GM18502 (cell line): ENCODE measurements at regions not wholly inside any gene's neighbourhood (a gene's known extent, or its start where the extent isn't known, plus 50 kb on each side); places are given as distances from the start of the nearest gene placed in this dataset.
A peak's percentile ranks its signal among the peaks of the same experiment; 100 is the strongest.
"Not testable (repeated sequence)": the region's sequence is repeated elsewhere in the genome, so short reads cannot be mapped to it uniquely, and the experiment has no call there.

Experiments used
- ATAC-seq: cut with Tn5 transposase; IDR thresholded peaks from one replicate; pipeline ENCODE4 v1.9.1; 2021; ENCODE audit warnings: mild to moderate bottlenecking; ENCODE audit not compliant: unreplicated experiment, poor library complexity

DNA sequence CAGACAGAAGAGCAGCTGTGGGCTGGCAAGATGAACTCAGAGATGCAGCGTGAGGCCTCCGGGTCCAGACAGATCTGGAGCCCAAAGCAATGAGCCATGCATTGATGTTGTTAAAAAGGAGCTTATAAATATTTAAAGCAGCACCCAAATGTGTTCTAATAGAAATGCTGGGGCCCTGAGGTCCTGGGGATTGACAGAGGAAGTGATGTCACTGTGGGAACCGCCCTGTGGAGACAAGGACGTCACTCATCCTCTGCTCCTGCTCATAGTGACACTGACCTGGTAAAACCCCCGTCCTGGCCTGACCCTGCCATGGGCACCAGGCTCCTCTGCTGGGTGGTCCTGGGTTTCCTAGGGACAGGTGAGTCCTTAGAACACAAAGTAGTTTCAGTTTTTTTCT lies 197.0 kb upstream of the PRSS58 start:
- no peak for ATAC-seq

DNA sequence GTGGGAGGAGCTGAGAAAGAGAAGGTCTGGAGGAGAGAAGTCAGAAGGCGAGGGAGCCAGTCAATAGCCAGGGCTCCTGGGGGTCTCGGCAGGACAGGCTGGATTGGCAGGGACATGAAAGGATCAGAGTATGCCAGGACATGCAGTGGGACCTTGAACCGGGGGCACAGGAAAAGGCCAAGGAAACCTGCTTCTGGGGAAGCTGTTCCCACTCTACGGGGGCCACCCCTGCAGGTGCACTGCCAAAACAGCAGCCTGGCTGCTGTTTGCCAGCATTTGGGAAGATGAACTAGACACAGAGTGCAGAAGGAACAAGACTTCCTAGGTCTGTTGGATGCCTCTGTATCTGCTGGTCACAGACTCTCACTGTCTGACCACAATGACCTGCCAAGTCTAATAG lies 194.9 kb upstream of the PRSS58 start:
- ATAC-seq, result no peak

DNA sequence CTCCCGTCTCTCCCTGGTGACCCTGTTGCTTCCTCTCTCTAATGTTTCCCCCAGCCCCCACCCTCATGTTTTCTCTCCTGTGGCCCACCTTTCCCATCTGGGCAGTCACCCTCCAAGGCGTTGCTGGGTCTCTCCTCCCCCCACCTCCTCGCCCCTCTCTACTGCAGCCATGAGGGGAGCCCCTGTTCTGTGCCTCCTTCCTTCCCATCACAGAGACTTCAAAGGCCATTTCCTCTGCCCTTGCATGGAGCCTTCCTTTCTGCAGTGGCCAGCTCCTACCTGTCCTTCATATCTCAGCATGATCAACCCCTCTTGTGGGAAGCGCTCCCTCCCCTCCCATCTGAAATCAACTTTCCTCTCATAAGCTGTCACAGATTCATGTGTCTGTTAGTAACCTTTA lies 194.0 kb upstream of the PRSS58 start:
- ATAC-seq, result no peak

DNA sequence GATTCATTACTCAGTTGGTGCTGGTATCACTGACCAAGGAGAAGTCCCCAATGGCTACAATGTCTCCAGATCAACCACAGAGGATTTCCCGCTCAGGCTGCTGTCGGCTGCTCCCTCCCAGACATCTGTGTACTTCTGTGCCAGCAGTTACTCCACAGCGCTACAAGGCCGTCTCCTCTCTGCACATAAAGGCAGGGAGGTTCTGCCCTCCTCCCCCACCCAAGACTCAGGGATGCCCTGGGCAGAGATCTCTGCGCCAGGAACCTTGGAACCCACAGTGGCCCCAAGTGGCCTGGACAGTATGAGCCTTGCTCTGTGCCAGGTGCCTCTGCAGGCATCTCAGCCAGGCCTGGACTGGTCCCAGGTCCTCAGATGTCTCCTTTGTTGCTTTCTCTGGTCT lies 193.4 kb upstream of the PRSS58 start:
- ATAC-seq, result no peak

DNA sequence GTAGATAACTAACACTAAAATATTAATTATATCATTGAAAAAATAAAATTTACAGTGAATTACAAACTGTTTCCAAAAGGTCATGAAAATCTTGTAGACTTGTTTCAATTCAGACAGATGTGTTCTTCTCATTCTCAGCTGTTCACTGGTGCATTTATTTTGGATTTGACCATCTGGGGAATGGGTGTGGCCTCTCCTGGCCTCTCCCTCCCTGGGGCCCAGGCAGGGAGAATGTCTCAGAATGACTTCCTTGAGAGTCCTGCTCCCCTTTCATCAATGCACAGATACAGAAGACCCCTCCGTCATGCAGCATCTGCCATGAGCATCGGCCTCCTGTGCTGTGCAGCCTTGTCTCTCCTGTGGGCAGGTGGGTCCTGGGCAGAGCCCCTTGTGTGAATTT lies 192.8 kb upstream of the PRSS58 start:
- ATAC-seq, result no peak

DNA sequence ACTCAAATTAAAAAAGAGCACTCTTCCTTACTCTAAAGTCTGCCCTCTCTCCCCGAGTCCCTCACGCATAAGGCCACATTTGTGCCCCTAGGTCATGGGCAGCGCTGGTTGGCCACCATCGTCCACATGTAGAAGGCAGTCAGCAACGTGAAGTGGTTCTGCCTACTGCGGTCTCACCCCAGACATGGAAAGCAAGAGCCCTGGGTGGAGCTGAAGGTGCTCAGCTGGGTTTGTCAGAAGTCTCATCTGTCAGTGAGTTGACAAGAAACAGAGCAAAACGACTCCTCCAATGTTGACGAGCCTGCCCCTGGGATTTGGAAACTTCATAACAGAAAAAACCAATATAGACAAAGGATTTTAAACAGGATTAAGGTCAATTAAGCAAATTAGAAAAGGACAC lies 192.3 kb upstream of the PRSS58 start:
- ATAC-seq, result no peak

DNA sequence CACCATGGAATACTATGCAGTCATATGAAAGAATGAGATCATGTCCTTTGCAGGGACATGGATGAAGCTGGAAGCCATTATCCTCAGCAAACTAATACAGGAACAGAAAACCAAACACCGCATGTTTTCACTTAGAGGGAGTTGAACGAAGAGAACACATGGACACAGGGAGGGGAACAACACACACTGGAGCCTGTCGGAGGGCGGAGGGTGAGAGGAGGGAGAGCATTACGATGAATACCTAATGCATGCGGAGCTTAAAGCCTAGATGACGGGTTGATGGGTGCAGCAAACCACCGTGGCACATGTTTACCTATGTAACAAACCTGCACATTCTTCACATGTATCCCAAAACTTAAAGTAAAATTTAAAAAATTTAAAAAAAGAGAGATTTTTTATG lies 191.0 kb upstream of the PRSS58 start:
- not testable (repeated sequence) for ATAC-seq

DNA sequence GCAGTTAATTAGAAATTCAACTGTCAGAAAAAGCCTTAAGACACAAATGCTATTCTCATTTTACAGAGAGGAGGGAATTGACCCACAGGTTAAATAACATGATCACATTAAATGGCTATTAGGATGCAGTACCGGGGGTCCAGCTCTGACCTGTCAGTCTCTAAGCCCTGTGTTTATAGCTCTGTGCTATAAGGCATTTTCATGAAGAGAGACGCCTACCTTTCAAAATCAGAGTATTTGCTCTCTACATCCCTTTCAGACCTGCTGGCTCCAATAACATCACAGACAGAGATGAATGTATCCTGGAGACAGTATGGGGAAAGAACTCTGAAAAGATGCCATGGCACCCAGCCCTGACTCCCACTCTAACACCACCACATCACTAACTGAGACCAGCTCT lies 189.9 kb upstream of the PRSS58 start:
- ATAC-seq, result no peak

DNA sequence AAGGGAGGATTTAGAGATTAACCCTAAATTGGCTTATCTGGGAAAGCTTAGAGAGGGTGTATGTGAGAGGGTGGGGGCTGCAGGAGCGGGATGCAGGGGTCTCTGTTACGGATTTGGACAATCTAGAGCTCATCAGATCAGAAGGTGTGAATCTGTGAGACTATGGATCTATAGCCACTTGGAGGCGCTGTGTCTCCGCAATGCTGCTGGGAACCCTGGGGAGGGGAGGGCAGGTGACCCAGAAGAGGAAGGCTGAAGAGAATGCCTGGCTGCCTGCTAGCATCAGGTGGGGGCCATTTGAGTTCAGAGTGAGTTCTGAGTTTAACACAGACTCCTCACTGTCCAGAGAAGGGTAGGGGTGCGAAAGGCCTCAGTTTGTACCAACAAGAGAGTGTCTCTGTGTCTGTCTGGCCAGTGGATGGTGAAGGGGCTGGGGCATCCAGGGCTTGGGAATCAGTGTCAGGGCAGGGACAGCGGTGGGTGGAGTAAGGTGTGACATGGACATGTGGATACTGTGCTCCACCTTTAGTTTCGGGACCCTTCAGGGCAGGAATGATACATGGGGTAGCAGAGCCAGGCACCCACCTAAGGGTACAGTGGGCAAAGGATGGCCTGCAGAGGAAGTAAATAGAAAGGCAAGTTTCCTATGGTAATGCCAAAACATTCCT lies 187.3 kb upstream of the PRSS58 start:
- no peak for ATAC-seq

DNA sequence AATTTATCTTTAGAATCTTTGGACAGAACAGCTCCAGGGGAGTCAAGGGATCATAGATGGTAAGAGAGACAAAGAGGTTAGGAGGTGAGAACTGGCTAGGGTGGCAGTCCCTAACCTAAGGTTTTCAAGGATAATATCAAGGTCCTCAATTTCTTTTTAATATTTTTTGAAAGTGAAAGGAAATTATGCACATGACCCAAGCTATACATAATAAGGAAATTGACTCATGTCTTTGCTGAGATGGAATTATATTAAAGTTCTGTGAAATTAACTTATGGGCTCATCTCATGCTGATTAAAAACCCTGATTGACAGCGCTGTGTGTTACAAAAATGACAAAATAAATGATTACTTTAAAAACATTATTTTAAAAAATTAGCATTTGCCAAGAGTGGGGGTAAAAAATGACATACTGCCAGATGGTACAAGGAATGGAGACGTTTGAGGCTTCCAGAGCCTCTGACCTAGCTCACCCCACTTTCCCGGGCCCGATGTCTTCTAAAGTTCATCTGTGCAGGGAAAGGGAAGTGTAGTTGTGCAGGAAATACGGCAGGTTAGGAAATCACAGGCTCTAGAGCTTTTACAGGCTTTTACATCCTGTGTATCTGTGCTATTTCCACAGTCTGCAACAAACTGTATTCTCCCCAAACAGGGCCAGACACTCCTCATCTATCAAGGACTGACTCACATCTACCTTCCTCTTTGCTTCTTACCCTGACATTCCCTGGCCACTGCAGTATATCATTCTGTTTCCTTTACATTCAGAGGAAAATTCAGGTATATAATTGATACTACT lies 185.6 kb upstream of the PRSS58 start:
- no peak for ATAC-seq

DNA sequence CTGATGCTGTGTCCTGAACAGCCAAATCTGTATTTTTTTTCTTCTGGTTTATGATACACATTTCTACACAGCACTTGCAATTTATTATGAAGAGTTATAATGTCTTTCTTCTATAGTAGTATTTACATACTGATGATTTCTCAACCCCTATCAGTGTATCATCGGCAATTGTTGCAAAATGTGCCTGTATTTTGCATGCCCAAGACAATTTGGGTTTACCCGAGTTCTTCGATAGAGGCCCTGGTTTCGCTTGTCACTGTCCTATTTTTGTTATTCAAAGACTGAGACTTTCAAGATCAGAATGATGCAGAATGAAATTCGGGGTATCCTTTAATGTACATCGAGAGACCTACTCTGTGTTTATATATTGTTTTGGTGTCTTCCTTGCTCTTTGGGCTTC lies 184.5 kb upstream of the PRSS58 start:
- ATAC-seq, result no peak

DNA sequence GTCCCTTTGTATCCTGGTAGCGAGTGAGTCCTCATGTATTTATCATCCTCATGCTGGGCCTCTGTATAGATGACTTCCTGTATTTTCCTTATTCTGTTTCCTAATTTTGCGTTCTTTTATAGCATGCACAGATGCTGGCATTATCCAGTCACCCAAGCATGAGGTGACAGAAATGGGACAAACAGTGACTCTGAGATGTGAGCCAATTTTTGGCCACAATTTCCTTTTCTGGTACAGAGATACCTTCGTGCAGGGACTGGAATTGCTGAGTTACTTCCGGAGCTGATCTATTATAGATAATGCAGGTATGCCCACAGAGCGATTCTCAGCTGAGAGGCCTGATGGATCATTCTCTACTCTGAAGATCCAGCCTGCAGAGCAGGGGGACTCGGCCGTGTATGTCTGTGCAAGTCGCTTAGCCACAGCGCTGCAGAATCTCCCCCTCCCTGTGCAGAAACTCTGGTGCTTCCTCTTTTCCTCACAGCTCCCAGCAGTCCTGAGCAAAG lies 183.1 kb upstream of the PRSS58 start:
- ATAC-seq, result peak; percentile 41

DNA sequence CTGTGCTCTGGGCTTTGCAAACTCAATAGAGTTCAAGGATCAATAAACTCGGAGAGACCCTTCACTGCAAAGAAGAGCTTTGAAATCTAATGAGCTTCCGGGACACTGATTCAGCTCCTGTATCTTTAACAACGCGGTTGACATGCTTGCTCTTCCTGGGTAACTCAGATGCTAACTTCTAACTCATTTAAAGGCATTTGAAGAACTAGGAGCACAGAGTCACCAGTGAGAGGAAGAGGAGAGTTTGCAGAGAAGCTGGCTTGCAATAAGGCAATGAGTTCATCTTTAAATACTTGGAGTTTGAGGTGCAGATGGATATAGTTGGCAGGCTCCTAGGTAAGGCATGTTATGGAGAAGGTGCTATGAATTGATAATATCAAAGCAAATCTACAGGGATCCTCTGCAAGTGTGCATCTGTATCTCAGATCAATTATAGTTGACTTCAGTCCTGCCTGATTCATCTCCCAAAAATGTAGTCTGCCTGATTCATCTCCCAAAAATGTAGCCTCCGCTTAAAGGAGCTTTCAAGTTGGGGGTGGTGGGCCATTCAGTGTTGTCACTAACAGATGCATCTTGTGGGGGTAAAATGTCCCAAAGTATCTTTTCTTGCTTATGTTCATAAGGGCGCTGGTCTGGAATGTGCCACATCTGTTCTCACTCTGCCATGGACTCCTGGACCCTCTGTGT lies 182.5 kb upstream of the PRSS58 start:
- no peak for ATAC-seq

DNA sequence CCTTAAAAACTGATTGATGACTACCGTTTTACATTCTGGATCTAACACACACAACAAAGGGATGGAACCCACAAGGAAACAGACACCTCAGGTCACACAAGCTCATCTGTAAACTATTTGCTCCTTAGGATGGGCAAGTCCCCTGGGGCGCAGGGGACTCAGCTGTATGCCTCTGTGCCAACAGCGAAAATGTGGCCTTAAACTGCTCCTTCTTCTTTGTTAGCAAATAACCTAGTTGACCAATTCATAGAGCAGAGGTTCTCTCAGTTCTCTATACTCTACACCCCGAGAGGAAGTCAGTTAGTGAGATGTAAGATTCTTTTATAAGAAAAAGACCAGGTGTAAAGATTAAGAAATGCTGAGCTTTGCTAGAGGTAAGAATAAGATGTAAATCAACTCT lies 181.9 kb upstream of the PRSS58 start:
- ATAC-seq, result peak; percentile 35

DNA sequence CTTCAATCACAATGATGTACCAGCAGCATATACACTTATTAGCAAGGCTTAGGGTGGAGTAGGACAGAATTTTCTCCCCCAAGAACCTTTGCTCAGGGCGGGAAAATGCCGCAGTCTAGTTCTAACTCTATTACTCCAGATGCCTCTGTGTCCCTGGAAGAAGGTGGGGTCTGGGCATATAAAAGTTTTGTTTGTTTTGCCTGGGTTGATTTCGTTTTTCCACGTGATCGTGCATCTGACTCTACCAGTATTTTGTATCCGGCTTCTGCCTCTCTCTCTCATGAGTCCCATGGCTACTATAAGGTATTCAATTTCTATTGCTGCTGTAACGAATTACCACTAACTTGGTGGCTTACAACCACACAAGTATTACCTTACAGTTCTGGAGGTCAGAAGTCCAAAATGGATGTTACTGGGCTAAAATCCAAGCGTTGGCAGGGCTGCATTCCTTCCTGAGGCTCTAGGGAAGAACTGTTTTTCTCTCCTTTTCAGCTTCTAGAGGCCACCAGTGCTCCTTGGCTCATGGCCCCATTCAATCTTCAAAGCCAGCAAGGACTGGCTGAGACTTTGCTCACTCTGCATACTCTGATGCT lies 181.2 kb upstream of the PRSS58 start:
- ATAC-seq, result no peak

DNA sequence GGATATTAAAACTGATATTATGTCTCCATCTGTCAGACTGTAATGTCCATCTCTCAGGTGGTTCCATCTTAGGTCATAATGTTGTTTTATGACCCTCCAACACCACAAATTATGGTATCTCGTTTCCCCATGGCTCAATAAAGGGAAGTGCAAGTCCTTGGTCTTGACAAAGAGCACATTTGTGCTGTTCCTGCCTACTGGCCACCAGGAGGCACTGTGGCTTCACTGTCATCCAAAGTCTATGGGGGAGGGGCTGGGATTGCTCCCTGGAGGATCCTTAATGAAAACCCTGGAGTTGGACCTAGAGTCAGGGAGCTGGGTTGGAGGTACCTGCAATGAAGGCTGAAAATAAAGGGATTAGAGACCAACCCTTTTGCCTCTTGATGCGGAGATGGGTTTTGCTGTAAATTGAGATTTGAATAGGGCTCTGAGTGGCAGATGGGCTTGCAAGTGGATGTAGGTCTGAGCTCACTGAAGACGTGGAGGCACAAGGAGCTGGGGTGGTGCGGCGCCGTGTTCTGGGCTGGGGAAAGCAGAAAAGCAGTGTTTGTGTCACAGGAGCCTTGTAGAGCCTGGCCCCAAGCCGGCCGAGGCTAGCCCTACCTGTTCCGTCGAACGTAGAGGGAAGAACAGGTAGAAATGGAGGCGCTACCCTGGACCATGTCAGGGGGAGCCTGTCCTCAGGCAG lies 180.5 kb upstream of the PRSS58 start:
- no peak for ATAC-seq

DNA sequence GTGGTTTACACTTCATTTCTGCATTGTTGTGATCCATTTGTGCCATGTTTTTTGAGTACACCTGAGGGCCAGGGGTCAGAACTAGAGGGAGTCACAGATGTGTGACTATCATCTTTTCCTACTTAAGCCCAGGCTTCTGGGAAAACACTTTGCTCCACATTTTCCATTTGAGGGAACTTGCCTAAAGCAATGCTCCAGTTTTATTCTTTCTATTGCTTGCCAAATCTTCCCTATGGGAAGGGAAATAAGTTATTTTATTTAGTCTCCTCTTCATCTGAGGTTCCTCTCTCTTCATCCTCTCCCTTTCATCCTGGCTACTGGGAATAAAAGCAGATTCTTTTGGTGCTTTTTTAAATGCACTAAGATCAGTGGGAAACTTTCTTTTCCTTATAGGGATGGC lies 179.9 kb upstream of the PRSS58 start:
- ATAC-seq, result no peak

DNA sequence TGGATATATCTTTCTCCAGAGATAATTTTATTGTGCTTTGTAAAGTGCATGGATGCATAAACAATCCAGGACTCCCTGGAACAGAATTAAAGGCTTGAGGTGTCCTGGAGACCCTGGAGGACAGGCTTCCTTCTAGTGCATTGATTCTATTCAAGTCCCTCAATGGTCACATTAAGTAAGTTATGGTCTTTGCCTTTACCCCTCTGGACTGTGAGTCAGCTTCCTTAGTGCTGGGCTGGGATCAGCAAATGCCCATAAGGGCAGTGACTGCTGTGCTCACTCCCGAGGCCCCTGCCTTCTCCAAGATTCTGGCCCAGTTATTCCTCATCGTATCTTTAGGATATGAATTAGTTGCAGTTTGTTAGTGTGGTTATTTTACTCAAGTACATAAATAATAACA lies 178.7 kb upstream of the PRSS58 start:
- ATAC-seq, result no peak

DNA sequence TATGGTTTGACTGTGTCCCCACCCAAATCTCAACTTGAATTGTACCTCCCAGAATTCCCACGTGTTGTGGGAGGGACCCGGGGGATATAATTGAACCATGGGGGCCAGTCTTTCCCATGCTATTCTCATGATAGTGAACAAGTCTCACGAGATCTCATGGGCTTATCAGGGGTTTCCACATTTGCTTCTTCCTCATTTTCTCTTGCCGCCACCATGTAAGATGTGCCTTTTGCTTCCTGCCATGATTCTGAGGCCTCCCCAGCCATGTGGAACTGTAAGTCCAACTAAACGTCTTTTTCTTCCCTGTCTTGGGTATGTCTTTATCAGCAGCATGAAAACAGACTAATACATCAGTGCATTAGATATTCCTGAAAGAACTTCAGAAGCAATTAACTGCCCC lies 177.7 kb upstream of the PRSS58 start:
- ATAC-seq, result not testable (repeated sequence)

DNA sequence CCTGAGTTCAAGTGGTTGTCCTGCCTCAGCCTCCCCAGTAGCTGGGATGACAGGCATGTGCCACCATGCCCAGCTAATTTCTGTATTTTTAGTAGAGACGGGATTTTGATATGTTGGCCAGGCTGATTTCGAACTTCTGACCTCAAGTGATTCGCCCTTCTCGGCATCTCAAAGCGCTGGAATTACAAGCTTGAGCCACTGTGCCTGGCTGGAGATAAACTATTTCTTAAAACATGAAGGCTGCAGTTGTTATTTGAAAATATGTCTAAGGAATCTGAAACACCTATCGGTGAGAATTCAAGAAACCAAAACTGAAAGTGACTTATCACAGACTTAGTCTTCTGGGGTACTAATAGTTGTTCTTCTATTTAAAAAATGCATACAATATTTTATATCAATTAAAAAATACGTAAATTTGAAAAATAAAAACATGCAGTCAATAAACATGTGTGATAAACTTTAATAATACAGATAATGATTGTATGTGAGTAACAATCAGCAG lies 176.9 kb upstream of the PRSS58 start:
- ATAC-seq, result no peak
